Breast epithelium (tissue), 4 donors: ENCODE measurements at regions not wholly inside any gene's neighbourhood (a gene's known extent, or its start where the extent isn't known, plus 50 kb on each side); places are given as distances from the start of the nearest gene placed in this dataset.
"Not testable (repeated sequence)": the region's sequence is repeated elsewhere in the genome, so short reads cannot be mapped to it uniquely, and the experiment has no call there.

Experiments used
- DNase-seq, 2 donors: peaks; one replicate each; pipeline ENCODE4 v3.0.0-alpha.2; 2019; ENCODE audit warnings: low spot score in 2 of 2
- H3K27ac ChIP-seq, 2 donors: fragments of 200-600 bp; sonication (generic) in 1 of 2; one replicate each; pipeline ENCODE4 v1.5.1; 2016 to 2019; ENCODE audit warnings: mild to moderate bottlenecking in 1 of 2
- H3K27me3 ChIP-seq, 2 donors: fragments of 200-600 bp; sonication (generic) in 1 of 2; one replicate each; pipeline versions ENCODE4 v1.5.1 to v1.6.0; 2017 to 2019; ENCODE audit warnings: control low read depth in 1 of 2, mild to moderate bottlenecking in 1 of 2
- H3K36me3 ChIP-seq: fragments of 200-600 bp; one replicate; pipeline ENCODE4 v1.5.1; 2019
- H3K4me1 ChIP-seq, 2 donors: fragments of 200-600 bp; sonication (generic); one replicate each; pipeline ENCODE4 v1.5.1; 2016 to 2019; ENCODE audit warnings: control low read depth in 1 of 2
- H3K4me3 ChIP-seq, 3 donors: fragments of 200-600 bp; sonication (generic); 1 replicate in 2 of 3; 2 replicates in 1 of 3; pipeline ENCODE4 v1.5.1; 2016 to 2019; ENCODE audit warnings: mild to moderate bottlenecking in 3 of 3, moderate library complexity in 2 of 3
- H3K9me3 ChIP-seq, 2 donors: fragments of 200-600 bp; sonication (generic) in 1 of 2; one replicate each; pipeline ENCODE4 v1.5.1; 2016 to 2019; ENCODE audit warnings: control low read depth in 1 of 2
- POLR2A ChIP-seq: fragments of 450-650 bp; IDR thresholded peaks from one replicate; pipeline ENCODE4 v1.6.1; 2016; ENCODE audit warnings: antibody characterized with exemption, mild to moderate bottlenecking, moderate library complexity
- POLR2AphosphoS5 ChIP-seq, 3 donors: sonication (generic); formaldehyde crosslinking; IDR thresholded peaks; one replicate each; pipeline ENCODE4 v1.6.1; 2017; ENCODE audit warnings: antibody characterized with exemption in 3 of 3
- intact Hi-C: fragments of 100-400 bp; cut with DNase I; formaldehyde crosslinking; loops from one replicate; pipeline ENCODE4 v1.15.1; 2023; ENCODE audit warnings: low total_unique reads
- TF ChIP-seq, protein P1 (sequence below), 3 donors: fragments of 450-650 bp; IDR thresholded peaks; one replicate each; pipeline ENCODE4 v1.5.1; 2016 to 2017; ENCODE audit warnings: antibody characterized with exemption in 3 of 3, mild to moderate bottlenecking in 3 of 3, moderate library complexity in 3 of 3

- no peak overlapping the region for H3K4me3 ChIP-seq
- no peaks in the 10 kb centered on the region for H3K4me1 ChIP-seq
- TF ChIP-seq, protein P1, sequence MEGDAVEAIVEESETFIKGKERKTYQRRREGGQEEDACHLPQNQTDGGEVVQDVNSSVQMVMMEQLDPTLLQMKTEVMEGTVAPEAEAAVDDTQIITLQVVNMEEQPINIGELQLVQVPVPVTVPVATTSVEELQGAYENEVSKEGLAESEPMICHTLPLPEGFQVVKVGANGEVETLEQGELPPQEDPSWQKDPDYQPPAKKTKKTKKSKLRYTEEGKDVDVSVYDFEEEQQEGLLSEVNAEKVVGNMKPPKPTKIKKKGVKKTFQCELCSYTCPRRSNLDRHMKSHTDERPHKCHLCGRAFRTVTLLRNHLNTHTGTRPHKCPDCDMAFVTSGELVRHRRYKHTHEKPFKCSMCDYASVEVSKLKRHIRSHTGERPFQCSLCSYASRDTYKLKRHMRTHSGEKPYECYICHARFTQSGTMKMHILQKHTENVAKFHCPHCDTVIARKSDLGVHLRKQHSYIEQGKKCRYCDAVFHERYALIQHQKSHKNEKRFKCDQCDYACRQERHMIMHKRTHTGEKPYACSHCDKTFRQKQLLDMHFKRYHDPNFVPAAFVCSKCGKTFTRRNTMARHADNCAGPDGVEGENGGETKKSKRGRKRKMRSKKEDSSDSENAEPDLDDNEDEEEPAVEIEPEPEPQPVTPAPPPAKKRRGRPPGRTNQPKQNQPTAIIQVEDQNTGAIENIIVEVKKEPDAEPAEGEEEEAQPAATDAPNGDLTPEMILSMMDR (IDR thresholded peaks at IDR 0.05) = no peak
- TF ChIP-seq POLR2AphosphoS5 (IDR thresholded peaks at IDR 0.05) (no peak), POLR2A (no peak)
- no peak for DNase-seq
- H3K27me3 ChIP-seq = no peaks in the 10 kb centered on the region
- no peak overlapping the region for H3K27ac ChIP-seq
- H3K9me3 ChIP-seq = no peaks in the 10 kb centered on the region
- intact Hi-C loops = no loop called here
- no peaks in the 10 kb centered on the region for H3K36me3 ChIP-seq
Measured at GRCh38 chr4:173651651-173652282, 121.7 kb upstream of the HAND2 start.

DNA sequence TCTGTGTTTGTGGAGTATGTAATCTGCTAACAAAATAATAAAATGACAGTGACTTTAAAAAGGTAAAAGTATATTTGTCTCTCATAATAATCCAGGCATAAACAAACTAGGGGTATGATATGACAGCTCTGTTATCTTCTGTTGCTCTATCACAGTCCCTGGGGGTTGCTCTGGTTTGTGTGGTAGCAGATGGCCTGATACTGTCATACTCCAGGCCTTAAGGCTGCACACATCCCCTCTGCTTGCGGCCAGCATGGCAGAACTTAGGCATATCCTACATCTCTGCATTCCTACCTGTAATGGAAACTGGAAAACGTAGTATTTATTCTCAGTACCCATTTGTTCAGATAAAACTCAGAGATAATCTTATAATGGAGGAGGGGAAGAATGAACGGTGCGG is 117.9 kb upstream of the HAND2 start:
- intact Hi-C loops = no loop called here
- no peak for DNase-seq
- H3K4me1 ChIP-seq = no peaks in the 10 kb centered on the region
- no peak overlapping the region for H3K4me3 ChIP-seq
- H3K27me3 ChIP-seq = no peaks in the 10 kb centered on the region
- H3K36me3 ChIP-seq = no peaks in the 10 kb centered on the region
- TF ChIP-seq POLR2A = no peak
- TF ChIP-seq POLR2AphosphoS5 (IDR thresholded peaks at IDR 0.05) = no peak
- TF ChIP-seq, protein P1 (IDR thresholded peaks at IDR 0.05) = no peak
- no peak overlapping the region for H3K27ac ChIP-seq
- H3K9me3 ChIP-seq = no peaks in the 10 kb centered on the region

DNA sequence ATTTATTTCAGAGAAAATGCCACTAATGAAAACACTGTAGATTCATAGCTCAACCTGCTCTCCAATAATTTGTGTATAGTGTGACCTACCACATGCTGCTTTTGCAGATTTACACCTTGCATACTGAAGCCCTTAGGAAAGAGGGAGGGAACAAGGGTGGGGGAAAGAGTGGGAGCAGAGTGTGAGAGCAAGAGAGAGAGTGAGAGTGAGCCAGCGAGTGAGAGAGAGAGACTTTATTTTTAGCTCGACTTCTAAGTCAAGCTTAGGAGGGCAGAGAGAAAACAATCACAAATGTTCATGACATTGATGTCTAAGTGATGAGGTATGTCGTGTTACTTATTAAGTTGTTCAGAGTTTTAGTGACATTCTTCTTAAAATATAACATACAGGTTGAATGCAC is 112.5 kb upstream of the HAND2 start:
- intact Hi-C loops = no loop called here

DNA sequence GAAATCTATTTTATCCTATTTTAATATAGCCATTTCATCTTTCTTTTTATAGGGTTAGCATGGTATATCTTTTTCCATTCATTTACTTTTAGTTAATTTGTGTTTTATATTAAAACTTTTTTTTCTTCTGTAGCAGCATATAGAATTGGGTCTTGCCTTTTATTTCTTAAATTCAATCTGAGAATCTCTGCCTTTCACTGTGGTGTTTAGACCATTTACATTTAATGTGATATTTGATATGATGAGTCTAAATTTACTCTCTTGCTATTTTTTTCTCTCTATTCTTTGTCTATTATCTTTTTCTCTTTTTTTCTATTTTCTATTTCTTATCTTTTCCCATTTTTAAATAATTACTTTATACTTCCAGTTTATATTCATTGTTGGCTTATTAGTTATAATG is 105.4 kb upstream of the HAND2 start:
- Histone ChIP-seq H3K27ac (no peak overlapping the region), H3K9me3 (peaks cover 11 to 67% of the 10 kb centered on the region in 2 donors), H3K36me3 (no peaks in the 10 kb centered on the region), H3K4me1 (no peaks in the 10 kb centered on the region), H3K4me3 (no peak overlapping the region), H3K27me3 (no peaks in the 10 kb centered on the region)
- intact Hi-C loops = no loop called here
- no peak for TF ChIP-seq POLR2AphosphoS5 (IDR thresholded peaks at IDR 0.05)
- no peak for TF ChIP-seq POLR2A
- TF ChIP-seq, protein P1 (IDR thresholded peaks at IDR 0.05) = no peak
- DNase-seq = no peak

More for the DNA sequence above, 112.5 kb upstream of the HAND2 start:
- Histone ChIP-seq H3K4me3 (no peak overlapping the region), H3K27ac (no peak overlapping the region), H3K4me1 (no peaks in the 10 kb centered on the region), H3K9me3 (peaks cover 5 to 23% of the 10 kb centered on the region in 2 donors), H3K36me3 (no peaks in the 10 kb centered on the region), H3K27me3 (no peaks in the 10 kb centered on the region)
- TF ChIP-seq, protein P1 (IDR thresholded peaks at IDR 0.05) = no peak
- no peak for TF ChIP-seq POLR2A
- TF ChIP-seq POLR2AphosphoS5 (IDR thresholded peaks at IDR 0.05) = no peak
- DNase-seq = no peak

DNA sequence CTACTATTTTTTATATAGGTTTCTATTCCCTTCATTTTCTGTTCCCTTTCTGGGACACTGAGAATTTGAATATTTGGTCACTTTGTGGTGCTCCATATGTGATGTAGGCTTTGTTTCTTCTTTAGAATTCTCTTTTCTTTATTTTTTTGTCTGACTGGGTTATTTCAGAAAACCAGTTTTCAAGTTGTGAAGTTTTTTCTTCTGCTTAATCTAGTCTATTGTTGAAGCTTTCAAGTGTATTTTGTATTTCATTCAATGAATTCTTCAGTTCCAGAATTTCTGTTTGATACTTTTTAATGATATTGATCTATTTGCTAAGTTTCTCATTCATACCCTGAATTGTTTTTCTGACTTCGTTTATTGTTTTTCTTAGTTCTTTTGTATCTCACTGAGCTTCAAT is 96.2 kb upstream of the HAND2 start:
- no peak for DNase-seq
- Histone ChIP-seq H3K27ac (no peak overlapping the region), H3K9me3 (peaks cover 21 to 60% of the 10 kb centered on the region in 2 donors), H3K27me3 (no peaks in the 10 kb centered on the region), H3K4me3 (no peak overlapping the region), H3K4me1 (no peaks in the 10 kb centered on the region), H3K36me3 (no peaks in the 10 kb centered on the region)
- no peak for TF ChIP-seq POLR2A
- TF ChIP-seq POLR2AphosphoS5 (IDR thresholded peaks at IDR 0.05) = no peak
- TF ChIP-seq, protein P1 (IDR thresholded peaks at IDR 0.05) = no peak
- intact Hi-C loops = no loop called here

GRCh38 chr4:173618648-173619047 is 88.6 kb upstream of the HAND2 start:
- H3K9me3 ChIP-seq = peaks cover 7 to 25% of the 10 kb centered on the region in 2 donors
- intact Hi-C loops, H3K4me1 ChIP-seq, H3K36me3 ChIP-seq, DNase-seq, H3K4me3 ChIP-seq, H3K27me3 ChIP-seq, H3K27ac ChIP-seq: not testable (repeated sequence)
